HuH-7 (cell line): ENCODE measurements at regions not wholly inside any gene's neighbourhood (a gene's known extent, or its start where the extent isn't known, plus 50 kb on each side); places are given as distances from the start of the nearest gene placed in this dataset.

ENCODE experiments used
- DNase-seq: peaks from one replicate; pipeline ENCODE4 v3.0.0; 2011; ENCODE audit warnings: low spot score

- DNase-seq: no peak
Observed at GRCh38 chr9:13896922-13897835, 416.8 kb downstream of the NFIB start.

- DNase-seq: no peak
Observed at GRCh38 chr9:13896047-13896446, 417.9 kb downstream of the NFIB start.

- DNase-seq: no peak
Observed at GRCh38 chr9:13885258-13885657, 428.7 kb downstream of the NFIB start.

- DNase-seq: no peak
Observed at GRCh38 chr9:13879981-13880380, 434.0 kb downstream of the NFIB start.

- no peak for DNase-seq
Observed at GRCh38 chr9:13879011-13879410, 434.9 kb downstream of the NFIB start.

- no peak for DNase-seq
Observed at GRCh38 chr9:13878241-13878711, 435.7 kb downstream of the NFIB start.

- no peak for DNase-seq
Observed at GRCh38 chr9:13876741-13877140, 437.2 kb downstream of the NFIB start.

GRCh38 chr9:13873203-13873602 is 440.7 kb downstream of the NFIB start:
- DNase-seq: no peak

GRCh38 chr9:13868336-13868735 is 445.6 kb downstream of the NFIB start:
- no peak for DNase-seq

- no peak for DNase-seq
Observed at GRCh38 chr9:13865869-13866268, 448.1 kb downstream of the NFIB start.

GRCh38 chr9:13863112-13863511 is 450.8 kb downstream of the NFIB start:
- no peak for DNase-seq

GRCh38 chr9:13862654-13863053 is 451.3 kb downstream of the NFIB start:
- DNase-seq: no peak

GRCh38 chr9:13860946-13861640 is 452.8 kb downstream of the NFIB start:
- no peak for DNase-seq

- DNase-seq: no peak
Observed at GRCh38 chr9:13860019-13860418, 453.9 kb downstream of the NFIB start.

- DNase-seq: no peak
Observed at GRCh38 chr9:13857521-13857920, 456.4 kb downstream of the NFIB start.

GRCh38 chr9:13847270-13847669 is 466.7 kb downstream of the NFIB start:
- DNase-seq: no peak

GRCh38 chr9:13845460-13845859 is 468.5 kb downstream of the NFIB start:
- DNase-seq: no peak

GRCh38 chr9:13841746-13842462 is 472.0 kb downstream of the NFIB start:
- no peak for DNase-seq

GRCh38 chr9:13832446-13832845 is 481.5 kb downstream of the NFIB start:
- no peak for DNase-seq

GRCh38 chr9:13823026-13823425 is 490.9 kb downstream of the NFIB start:
- DNase-seq: no peak

- no peak for DNase-seq
Observed at GRCh38 chr9:13817754-13818278, 496.1 kb downstream of the NFIB start.

GRCh38 chr9:13816837-13817236 is 497.1 kb downstream of the NFIB start:
- no peak for DNase-seq
